Activated naive CD4-positive, alpha-beta T cell treated with anti-CD3 and anti-CD28 coated beads, Interleukin-2, amount 50 U/mL, for 24 hours (primary cell): ENCODE measurements at regions not wholly inside any gene's neighbourhood (a gene's known extent, or its start where the extent isn't known, plus 50 kb on each side); places are given as distances from the start of the nearest gene placed in this dataset.

ENCODE experiments used
- H3K27ac Mint-ChIP-seq: one replicate; pipeline ENCODE4 v1.8.0; 2021; ENCODE audit warnings: mild to moderate bottlenecking, mixed read lengths
- H3K27me3 Mint-ChIP-seq: one replicate; pipeline ENCODE4 v1.8.0; 2021; ENCODE audit warnings: mixed read lengths
- H3K36me3 Mint-ChIP-seq: one replicate; pipeline ENCODE4 v1.8.0; 2021; ENCODE audit warnings: mixed read lengths
- H3K4me1 Mint-ChIP-seq: one replicate; pipeline ENCODE4 v1.8.0; 2021; ENCODE audit warnings: mixed read lengths
- H3K4me3 Mint-ChIP-seq: one replicate; pipeline ENCODE4 v1.8.0; 2021; ENCODE audit warnings: mild to moderate bottlenecking, mixed read lengths
- H3K9me3 Mint-ChIP-seq: one replicate; pipeline ENCODE4 v1.8.0; 2021; ENCODE audit warnings: mixed read lengths

DNA sequence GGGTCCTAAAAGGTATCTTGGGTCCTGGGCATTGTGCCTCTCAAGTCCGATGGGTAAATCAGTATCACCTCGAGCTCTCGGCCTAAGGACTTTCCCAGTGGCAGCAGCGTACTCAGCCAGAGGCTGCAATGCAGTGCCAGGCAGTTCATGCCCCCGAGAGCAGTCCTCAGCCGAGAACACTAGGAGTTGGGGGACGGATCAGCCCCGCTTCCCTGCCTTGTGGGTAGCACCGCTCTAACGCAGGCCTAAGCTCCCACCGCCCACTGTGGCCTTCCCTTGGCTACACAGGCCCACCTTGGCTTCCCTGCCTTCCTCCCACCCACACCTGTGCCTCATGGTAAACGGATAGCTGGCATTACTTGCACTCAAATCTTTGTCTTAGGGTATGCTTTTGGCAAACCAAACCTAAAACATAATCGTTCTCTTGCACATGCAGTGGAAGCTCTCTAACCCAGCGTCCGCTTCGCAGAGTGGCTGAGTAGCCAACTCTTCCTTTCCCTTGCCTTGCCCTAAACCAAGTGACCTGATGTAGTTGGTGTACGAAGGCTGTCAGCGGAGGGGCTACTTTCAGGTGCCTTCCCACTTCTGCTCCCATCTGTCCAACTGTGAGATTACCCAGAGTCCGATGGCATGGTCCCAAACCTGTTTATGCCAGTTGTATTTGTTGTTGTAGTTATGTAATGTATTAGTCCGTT is 73.2 kb upstream of the CHST15 start:
- Mint-ChIP-seq H3K4me3 (no peak overlapping the region), H3K36me3 (no peaks in the 10 kb centered on the region), H3K27ac (no peak overlapping the region), H3K9me3 (no peaks in the 10 kb centered on the region), H3K4me1 (no peaks in the 10 kb centered on the region), H3K27me3 (peaks cover 1% of the 10 kb centered on the region)

DNA sequence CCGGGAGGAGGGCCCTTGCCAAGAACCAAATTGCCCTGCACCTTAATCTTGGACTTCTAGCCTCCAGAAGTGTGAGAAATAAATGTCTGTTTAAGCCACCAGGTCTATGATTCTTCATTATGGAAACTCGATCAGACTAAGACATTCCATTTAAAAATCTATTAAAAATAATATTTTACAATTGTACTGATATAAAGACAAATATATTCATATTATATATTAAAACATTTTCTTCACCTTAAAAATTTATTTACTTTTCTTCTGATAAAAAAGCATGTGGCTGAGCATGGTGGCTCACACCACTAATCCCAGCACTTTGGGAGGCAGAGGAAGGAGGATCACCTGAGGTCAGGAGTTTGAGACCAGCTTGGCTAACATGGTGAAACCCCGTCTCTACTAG is 72.4 kb upstream of the CHST15 start:
- Mint-ChIP-seq H3K9me3 (no peaks in the 10 kb centered on the region), H3K27me3 (peaks cover 3% of the 10 kb centered on the region), H3K36me3 (no peaks in the 10 kb centered on the region), H3K4me3 (no peak overlapping the region), H3K4me1 (no peaks in the 10 kb centered on the region), H3K27ac (no peak overlapping the region)

DNA sequence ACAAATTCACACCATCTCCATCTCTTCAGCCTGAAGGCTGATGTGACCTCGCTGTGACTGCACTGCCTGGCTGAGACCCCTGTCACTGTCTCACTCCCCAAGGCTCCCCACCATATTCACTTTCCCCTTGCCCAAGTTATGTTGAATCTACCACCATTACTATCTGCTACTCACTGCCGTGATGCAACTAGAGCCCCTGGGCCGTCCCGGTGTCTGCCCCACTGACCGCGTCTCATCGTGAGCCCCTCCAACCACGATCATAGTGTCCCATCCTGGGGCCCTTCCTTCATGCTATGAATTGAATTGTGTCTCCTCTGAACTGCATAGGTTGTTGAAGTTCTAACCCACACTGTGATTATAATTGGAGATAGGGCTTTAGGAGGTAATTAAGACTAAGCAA is 71.9 kb upstream of the CHST15 start:
- H3K27me3 Mint-ChIP-seq: peaks cover 3% of the 10 kb centered on the region
- no peak overlapping the region for H3K27ac Mint-ChIP-seq
- H3K4me1 Mint-ChIP-seq: no peaks in the 10 kb centered on the region
- no peaks in the 10 kb centered on the region for H3K9me3 Mint-ChIP-seq
- no peaks in the 10 kb centered on the region for H3K36me3 Mint-ChIP-seq
- no peak overlapping the region for H3K4me3 Mint-ChIP-seq

DNA sequence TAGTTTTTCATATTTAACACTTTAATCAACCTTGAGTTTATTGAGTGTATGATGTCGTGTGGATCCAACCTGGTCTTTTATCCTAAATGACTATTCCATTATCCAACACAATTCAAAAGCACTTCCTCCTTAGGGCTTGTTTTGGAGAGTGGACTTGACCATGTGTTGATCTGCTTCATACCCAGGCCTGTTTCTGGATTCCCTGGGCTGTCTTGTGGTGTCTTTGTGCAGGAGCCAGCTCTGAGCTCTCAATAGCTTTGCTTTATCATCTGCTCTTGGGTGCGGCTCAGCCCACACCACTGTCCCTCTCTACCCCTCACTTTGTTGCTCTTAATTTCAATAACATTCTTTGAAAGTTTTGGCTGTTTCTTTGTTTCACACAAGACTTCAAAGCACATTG is 70.9 kb upstream of the CHST15 start:
- no peak overlapping the region for H3K4me3 Mint-ChIP-seq
- peaks cover 3% of the 10 kb centered on the region for H3K27me3 Mint-ChIP-seq
- H3K27ac Mint-ChIP-seq: no peak overlapping the region
- H3K9me3 Mint-ChIP-seq: no peaks in the 10 kb centered on the region
- no peaks in the 10 kb centered on the region for H3K4me1 Mint-ChIP-seq
- no peaks in the 10 kb centered on the region for H3K36me3 Mint-ChIP-seq

DNA sequence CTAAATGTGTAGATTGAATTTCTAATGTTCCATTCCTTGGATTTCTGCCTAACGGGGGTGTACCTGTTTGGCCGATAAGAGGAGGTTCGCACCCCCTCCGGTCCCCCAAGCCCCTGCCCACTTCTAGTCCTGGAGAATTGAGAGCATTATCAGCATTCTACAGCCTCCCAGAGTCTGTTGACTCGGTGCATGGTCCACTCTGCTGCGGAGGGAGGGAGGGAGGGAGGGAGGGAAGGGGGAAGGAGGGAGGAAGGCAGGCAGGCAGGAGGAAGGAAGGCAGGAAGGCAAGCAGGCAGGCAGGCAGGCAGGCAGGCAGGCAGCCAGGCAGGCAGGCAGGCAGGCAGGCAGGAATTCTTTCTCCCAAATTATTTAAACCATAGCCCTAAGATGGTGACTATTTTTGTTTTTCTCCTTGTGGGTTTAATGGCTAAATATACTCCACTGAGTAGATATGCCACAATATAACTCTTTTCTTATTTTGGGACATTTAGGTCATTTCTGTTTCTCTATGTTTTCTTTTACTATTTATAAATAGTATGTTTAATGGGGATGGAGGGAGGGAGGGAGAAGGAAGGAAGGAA is 69.5 kb upstream of the CHST15 start:
- no peaks in the 10 kb centered on the region for H3K36me3 Mint-ChIP-seq
- no peak overlapping the region for H3K27ac Mint-ChIP-seq
- H3K27me3 Mint-ChIP-seq: peaks cover 3% of the 10 kb centered on the region
- H3K9me3 Mint-ChIP-seq: no peaks in the 10 kb centered on the region
- H3K4me3 Mint-ChIP-seq: no peak overlapping the region
- no peaks in the 10 kb centered on the region for H3K4me1 Mint-ChIP-seq

DNA sequence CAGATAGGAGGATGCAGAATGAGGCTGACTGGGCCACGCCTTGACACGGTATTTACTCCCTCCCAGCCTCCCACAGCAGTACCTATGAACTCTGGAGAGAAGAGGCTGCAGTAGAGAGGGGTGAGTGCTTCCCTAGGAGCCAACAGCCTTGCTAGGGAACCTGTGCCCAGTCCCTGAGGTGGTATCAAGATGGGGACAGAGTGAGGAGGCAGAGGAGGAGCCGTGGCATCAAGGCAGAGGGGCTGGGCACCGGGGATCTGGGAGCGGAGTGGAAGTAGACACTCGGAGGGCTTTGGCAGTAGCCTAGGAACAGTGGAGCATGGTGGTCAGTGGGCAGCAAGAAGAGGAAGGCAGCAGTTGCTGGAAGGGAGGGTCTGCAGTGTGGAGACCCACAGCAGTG is 68.7 kb upstream of the CHST15 start:
- no peaks in the 10 kb centered on the region for H3K4me1 Mint-ChIP-seq
- H3K27ac Mint-ChIP-seq: no peak overlapping the region
- H3K27me3 Mint-ChIP-seq: peaks cover 3% of the 10 kb centered on the region
- H3K4me3 Mint-ChIP-seq: no peak overlapping the region
- H3K36me3 Mint-ChIP-seq: no peaks in the 10 kb centered on the region
- H3K9me3 Mint-ChIP-seq: no peaks in the 10 kb centered on the region

DNA sequence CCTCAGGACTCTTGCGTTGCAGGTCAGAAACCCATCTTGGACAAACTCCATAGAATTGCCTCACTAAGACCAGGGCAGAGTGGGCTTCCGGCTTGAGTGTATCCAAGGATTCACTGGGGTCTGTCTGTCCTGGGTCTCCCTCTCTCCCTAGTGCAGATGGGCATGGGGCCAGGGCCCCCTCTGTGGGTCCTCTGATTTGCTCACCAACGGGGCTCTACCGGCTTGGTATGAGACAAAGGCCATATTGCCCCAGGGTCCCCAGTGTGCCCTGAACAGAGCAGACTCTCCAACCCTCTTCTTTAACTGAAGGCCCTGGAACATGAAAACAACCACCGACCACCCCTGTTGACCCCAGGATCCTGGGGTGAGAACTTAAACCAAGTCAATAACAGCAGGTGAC is 68.2 kb upstream of the CHST15 start:
- peaks cover 3% of the 10 kb centered on the region for H3K27me3 Mint-ChIP-seq

DNA sequence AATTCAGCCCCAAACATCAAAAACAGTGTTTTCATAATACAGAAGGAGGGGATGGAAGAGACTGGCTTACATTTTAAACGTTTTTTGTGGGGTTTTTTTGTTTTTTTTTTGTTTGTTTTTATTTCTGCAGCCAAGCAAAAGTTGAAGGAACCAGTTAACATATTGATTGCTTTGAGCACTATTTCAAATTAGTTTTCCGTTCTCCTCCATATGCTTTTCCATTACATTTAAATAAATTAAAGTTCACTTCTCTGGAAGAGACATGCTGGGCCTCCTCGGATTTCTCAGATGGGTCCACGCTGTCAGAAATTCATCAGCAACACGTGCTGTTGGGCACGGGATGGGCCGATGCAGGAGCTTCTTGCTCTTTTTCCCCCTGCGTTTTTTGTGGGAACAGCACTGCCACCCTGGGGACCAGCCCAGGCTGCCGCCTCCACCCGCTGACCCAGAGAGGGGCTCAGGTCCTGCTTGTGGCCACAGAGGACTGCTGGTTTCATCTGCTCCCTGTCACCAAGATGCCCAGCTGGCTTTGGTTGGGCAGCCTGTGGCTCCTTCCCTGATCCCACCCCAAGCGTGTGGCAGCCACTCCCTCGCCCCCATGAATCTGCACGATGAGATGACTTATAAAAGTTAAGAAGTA is 67.7 kb upstream of the CHST15 start:
- Mint-ChIP-seq H3K27ac (no peak overlapping the region), H3K27me3 (peaks cover 3% of the 10 kb centered on the region), H3K4me3 (no peak overlapping the region), H3K9me3 (no peaks in the 10 kb centered on the region), H3K36me3 (no peaks in the 10 kb centered on the region), H3K4me1 (no peaks in the 10 kb centered on the region)

More for the DNA sequence above, 68.2 kb upstream of the CHST15 start:
- H3K4me1 Mint-ChIP-seq: no peaks in the 10 kb centered on the region
- no peaks in the 10 kb centered on the region for H3K9me3 Mint-ChIP-seq
- no peak overlapping the region for H3K27ac Mint-ChIP-seq
- H3K36me3 Mint-ChIP-seq: no peaks in the 10 kb centered on the region
- H3K4me3 Mint-ChIP-seq: no peak overlapping the region

DNA sequence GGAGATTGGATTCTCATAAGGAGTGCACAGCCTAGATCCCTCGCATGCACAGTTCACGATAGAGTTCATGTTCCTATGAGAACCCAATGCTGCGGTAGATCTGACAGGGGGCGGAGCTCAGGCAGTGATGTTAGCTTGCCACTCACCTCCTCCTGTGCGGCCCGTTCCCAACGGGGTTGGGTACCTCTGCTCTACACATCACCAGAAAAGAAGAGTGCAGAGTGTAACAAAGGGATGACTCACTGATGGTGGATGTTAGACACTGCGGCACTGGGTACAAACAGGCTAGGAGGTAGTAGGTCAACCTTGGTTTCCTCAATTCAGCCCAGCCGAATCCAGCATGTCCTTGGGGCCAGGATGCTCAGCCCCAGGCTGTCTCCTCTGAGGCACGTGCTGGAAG is 66.8 kb upstream of the CHST15 start:
- no peaks in the 10 kb centered on the region for H3K4me1 Mint-ChIP-seq
- H3K36me3 Mint-ChIP-seq: no peaks in the 10 kb centered on the region
- no peak overlapping the region for H3K4me3 Mint-ChIP-seq
- H3K9me3 Mint-ChIP-seq: no peaks in the 10 kb centered on the region
- H3K27me3 Mint-ChIP-seq: peaks cover 3% of the 10 kb centered on the region
- H3K27ac Mint-ChIP-seq: no peak overlapping the region

DNA sequence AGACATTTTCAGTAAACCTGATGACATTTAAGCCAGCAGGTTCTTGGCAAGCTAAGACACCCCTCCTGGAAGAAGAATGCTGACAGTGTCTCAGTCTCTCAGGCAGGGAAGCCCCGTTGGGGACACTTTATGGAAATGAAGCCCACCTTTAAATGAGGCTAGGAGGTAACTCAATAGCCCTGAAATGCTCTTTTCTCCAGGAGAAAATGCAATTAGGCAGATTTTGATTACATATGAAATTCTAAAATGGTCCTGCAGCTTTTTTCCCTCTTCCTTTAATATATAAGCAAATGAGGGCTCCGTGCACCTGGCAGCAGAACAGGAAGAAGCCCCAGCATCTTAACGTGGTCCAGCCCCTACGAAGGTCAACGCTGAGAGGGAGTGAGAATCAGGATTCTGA is 65.8 kb upstream of the CHST15 start:
- Mint-ChIP-seq H3K27ac (no peak overlapping the region), H3K9me3 (no peaks in the 10 kb centered on the region), H3K4me1 (no peaks in the 10 kb centered on the region), H3K27me3 (peaks cover 1% of the 10 kb centered on the region), H3K36me3 (no peaks in the 10 kb centered on the region), H3K4me3 (no peak overlapping the region)

DNA sequence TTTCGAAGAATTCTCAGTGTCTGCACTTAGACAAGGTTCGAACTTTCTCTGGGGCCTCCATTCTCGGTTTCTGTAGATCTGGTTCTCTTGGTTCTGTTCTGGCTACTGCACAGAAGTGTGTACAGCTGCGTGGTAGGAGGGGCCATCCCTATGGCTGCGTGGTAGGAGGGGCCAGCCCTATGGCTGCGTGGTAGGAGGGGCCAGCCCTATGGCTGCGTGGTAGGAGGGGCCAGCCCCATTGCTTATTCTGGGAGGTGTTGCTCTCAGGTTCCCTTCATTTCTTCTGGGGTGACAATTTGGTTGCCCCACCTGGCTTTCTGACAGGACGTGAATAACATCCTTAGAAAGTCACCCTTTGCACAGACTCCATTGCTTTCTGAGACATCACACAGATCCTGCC is 65.2 kb upstream of the CHST15 start:
- H3K9me3 Mint-ChIP-seq: no peaks in the 10 kb centered on the region
- no peaks in the 10 kb centered on the region for H3K4me1 Mint-ChIP-seq
- H3K36me3 Mint-ChIP-seq: no peaks in the 10 kb centered on the region
- H3K27ac Mint-ChIP-seq: no peak overlapping the region
- peaks cover 1% of the 10 kb centered on the region for H3K27me3 Mint-ChIP-seq
- no peak overlapping the region for H3K4me3 Mint-ChIP-seq

DNA sequence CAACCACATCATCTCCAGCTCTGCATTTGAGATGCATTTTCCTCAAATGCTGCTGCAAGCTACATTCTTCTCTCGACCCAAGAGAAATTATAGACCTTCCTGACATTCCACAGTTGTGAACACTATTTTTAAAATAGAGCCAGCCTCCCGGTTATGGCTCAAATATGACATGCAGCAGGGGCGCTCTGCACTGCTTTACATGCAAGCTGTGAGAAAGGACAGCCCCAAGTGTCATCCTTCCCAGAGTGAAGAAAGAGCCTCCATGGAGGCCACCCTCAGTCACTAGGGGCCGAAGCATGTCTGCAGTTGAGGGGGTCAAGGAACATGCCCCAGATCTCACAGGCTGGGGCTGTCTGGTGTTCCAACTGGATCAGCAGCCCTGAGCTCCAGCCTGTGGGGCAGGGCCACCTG is 63.9 kb upstream of the CHST15 start:
- no peak overlapping the region for H3K4me3 Mint-ChIP-seq
- H3K4me1 Mint-ChIP-seq: no peaks in the 10 kb centered on the region
- H3K27me3 Mint-ChIP-seq: peaks cover 1% of the 10 kb centered on the region
- H3K9me3 Mint-ChIP-seq: no peaks in the 10 kb centered on the region
- H3K36me3 Mint-ChIP-seq: no peaks in the 10 kb centered on the region
- no peak overlapping the region for H3K27ac Mint-ChIP-seq

DNA sequence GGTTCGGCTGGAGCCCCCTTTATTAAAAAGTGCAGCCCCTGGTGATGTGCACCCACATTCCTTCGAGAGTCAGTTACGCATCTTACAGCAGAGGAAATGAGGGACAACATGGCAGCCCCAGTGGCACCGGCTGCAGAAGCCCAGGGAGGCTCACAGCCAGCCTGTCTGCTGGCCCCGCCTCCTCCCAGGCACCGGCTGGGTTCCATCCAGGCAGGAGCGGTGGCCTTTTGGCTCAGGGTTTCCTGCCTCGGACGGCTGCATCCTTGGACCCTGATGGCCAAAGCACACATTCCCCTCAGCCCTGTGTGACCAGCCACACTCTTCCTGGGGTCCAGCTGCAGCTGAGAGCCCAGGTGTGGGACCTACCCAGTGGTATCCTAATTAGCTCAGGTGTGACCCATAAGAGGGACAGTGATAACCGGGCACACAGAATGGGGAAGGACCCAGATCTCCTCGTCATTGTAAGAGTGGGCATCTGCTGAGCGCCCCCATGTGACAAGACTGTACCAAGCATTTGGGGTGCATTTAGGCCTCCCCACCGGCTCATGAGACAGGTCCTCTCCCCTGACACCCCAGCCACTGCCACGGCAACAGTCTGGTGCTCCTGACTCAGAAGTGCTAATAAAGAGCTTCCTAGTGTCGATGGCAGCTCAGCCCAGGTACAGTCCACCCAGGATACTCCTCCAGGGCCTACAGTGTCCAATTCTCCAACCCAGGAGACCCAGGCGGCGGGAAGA is 63.3 kb upstream of the CHST15 start:
- Mint-ChIP-seq H3K4me1 (no peaks in the 10 kb centered on the region), H3K27ac (no peak overlapping the region), H3K9me3 (no peaks in the 10 kb centered on the region), H3K4me3 (no peak overlapping the region), H3K27me3 (peaks cover 1% of the 10 kb centered on the region), H3K36me3 (no peaks in the 10 kb centered on the region)

DNA sequence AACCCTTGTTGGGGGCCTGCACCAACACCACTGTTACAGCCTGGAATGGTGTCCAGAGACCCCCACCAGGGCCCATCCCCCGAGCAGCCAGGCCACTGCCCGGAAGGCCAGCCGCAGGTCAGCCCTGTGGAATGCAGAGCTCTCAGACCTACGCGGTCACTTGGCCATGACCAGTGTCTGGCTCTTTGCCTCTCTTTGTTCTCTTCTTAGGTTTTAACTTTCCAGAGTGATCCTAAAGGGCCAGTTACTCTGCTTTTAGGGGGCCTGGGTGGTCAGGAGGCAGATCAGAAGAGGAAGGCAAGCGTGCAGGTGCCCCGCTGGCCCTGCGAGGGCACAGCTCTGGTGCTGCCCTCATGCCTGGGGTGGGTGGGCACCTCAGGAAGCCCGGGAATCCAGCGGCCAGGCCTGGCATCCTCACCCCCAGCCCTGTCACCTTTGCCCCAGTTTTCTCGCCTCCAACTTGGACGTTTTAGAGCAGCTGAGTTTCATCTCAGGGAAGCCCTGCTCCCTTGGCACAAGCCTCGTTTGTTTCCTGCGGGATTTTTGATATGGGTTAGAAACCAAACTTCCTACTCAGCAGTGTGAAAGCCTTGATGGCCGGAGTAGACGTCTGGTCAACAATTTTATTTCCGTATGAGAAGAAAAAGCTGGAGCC is 62.5 kb upstream of the CHST15 start:
- peak overlapping the region; percentile 25 for H3K27ac Mint-ChIP-seq
- no peak overlapping the region for H3K4me3 Mint-ChIP-seq
- peaks cover 2% of the 10 kb centered on the region for H3K27me3 Mint-ChIP-seq
- no peaks in the 10 kb centered on the region for H3K4me1 Mint-ChIP-seq
- H3K36me3 Mint-ChIP-seq: no peaks in the 10 kb centered on the region
- H3K9me3 Mint-ChIP-seq: no peaks in the 10 kb centered on the region

DNA sequence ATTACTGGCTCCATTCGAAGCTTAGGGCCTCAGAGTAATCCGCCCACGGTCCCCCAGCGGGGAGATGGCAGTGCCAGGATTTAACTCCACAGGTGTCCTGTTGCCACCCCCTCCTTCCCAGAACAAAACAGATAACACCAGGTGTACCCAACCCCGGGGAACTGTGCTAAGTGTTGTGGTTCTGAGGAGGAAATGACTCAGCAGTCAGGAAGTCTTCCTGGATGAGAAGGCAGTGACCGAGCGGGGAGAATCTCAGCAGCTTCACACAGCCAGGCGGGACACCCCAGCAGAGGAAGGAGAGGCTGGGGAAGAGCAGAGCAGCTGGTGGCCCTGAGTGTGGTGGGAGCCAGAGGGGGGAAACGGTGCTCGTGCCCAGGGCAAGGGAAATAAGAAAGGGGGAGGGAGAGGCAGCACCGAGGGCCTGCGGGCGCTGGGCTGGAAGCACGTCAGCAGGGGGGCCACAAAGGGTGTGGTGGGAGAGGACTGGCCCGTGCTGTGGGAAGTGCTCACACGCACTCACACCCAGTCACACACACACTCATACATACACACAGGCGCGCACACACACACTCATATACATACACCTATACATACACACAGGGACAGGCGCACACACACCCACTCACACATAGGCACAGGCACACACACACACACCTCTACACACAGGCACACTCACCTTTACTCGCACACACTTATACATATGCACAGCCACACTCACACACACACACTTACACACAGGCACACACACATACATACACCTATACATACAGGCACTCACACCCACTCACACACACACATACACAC is 59.8 kb upstream of the CHST15 start:
- H3K9me3 Mint-ChIP-seq: no peaks in the 10 kb centered on the region
- no peak overlapping the region for H3K27ac Mint-ChIP-seq
- no peaks in the 10 kb centered on the region for H3K4me1 Mint-ChIP-seq
- H3K27me3 Mint-ChIP-seq: peaks cover 3% of the 10 kb centered on the region
- no peak overlapping the region for H3K4me3 Mint-ChIP-seq
- H3K36me3 Mint-ChIP-seq: no peaks in the 10 kb centered on the region
